Rectal smooth muscle tissue (tissue), 1 donor: ENCODE measurements at regions not wholly inside any gene's neighbourhood (a gene's known extent, or its start where the extent isn't known, plus 50 kb on each side); places are given as distances from the start of the nearest gene placed in this dataset.

Experiments
- H3K27ac ChIP-seq: one replicate; pipeline ENCODE4 v1.7.0; 2013; ENCODE audit warnings: low read depth, low read length, inconsistent platforms
- H3K27me3 ChIP-seq: one replicate; pipeline ENCODE4 v1.7.0; 2013; ENCODE audit warnings: low read length; ENCODE audit not compliant: control insufficient read depth, insufficient read depth
- H3K36me3 ChIP-seq: one replicate; pipeline ENCODE4 v1.7.0; 2013; ENCODE audit warnings: low read length; ENCODE audit not compliant: control insufficient read depth, insufficient read depth
- H3K4me1 ChIP-seq: one replicate; pipeline ENCODE4 v1.7.0; 2013; ENCODE audit warnings: low read length; ENCODE audit not compliant: control insufficient read depth, insufficient read depth
- H3K4me3 ChIP-seq: one replicate; pipeline ENCODE4 v1.7.0; 2013; ENCODE audit warnings: low read length
- H3K9ac ChIP-seq: one replicate; pipeline ENCODE4 v1.7.0; 2013; ENCODE audit warnings: low read length

DNA sequence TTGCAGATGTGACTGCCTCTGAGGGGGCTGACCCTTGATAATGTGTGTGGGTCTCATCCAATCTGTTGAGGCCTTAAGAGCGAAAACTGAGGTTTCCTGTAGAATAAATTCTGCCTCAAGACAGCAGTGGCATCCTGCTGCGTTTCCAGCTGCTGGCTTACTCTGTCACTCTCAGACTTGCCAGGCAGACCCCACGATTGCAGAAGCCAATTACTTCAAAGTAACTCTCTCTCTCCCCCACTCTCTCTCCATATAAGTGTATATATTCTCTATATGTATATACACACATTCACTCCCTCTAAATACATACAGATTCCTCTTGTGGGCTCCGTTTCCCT, 152.5 kb upstream of the ALKAL2 start:
- Histone ChIP-seq H3K27me3 (no peaks in the 10 kb centered on the region), H3K4me3 (no peak overlapping the region), H3K9ac (no peak overlapping the region), H3K27ac (no peak overlapping the region), H3K36me3 (no peaks in the 10 kb centered on the region), H3K4me1 (no peaks in the 10 kb centered on the region)

DNA sequence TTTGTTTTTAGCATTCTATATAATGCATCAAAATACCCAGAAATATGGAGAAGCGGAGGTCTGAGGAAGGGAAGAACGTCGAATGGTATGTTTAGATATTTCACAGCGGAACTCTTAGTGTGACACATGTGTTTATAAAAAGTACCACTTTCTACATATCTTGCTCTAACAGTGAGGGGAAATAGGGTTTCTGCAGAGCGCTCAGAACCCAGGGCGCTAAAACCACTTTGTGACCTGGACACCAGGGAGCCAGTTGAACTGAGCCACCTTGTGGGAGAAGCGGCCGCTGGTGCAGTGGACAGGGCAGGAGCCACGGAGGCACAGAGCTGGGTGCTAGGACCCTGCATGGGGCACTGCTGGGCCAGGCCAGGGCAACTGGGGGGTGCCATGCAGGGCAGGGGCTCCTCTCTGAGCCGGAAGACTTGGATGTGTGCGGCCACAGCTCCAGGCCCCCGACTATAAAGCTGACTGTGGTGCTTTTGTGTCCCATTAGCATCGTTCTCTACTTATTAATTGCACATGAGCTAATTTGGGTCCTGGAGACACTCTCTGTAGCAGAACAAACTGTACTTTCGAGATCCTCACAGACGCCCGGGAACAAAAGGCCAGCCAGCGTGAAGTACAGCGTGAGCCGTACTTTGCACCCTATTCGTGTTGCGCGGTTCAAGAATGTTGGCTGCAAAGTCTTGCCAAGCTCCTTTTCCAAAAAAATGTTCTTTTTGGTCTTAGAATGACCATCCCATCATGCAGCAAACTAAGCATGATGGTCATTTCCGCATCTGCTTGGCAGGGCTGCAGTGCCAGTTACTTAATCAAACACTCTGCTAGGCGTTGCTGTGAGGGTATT, 151.9 kb upstream of the ALKAL2 start:
- Histone ChIP-seq H3K27me3 (no peaks in the 10 kb centered on the region), H3K27ac (no peak overlapping the region), H3K36me3 (no peaks in the 10 kb centered on the region), H3K9ac (no peak overlapping the region), H3K4me1 (no peaks in the 10 kb centered on the region), H3K4me3 (no peak overlapping the region)

DNA sequence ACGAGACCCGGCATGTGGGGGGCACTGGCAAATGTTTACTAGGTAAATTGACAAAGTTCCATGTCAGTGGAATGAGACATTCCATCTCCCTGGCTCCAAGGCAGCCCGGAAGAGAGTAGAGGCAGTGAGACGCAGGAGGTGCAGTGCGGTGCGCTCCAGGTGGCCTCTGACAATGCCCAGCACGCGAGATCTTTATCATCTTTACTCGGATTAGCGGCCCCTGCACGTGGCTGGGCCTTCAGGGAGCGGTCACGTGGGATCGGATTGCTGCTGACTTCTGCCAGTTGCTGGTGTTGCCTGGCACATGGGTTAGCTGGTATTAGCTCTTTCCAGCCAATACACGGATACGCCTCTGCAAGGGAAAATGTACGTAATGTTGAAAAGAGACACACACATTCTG, 151.2 kb upstream of the ALKAL2 start:
- H3K27me3 ChIP-seq = no peaks in the 10 kb centered on the region
- H3K27ac ChIP-seq = no peak overlapping the region

DNA sequence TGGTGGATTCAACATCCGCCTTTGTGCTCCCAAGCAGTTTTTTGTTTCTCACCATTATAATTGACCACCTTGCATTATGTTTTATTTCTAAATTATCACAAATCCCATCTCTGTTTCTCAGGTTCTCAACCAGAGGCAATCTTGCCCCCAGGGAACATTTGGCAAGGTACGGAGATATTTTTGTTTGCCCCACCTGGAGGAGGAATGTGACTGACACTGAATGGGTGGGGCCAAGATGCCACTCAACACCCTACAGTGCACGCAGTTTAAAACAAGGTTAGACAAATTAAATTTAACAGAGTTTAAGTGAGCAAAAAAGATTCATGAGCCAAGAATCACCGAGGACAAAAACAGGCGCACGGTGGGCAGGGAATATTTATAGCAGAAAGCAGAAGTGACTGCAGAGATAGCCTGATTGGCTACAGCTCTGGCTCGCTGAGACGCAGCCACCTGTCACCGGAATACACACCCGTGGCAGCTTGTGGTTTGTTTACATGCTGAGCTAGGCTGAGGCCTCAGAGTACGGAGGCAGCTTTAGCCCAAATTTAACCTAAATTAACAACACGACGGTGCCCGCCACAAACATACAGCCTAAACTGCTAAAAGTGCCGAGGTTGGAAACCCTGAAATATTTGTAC, 150.0 kb upstream of the ALKAL2 start:
- Histone ChIP-seq H3K36me3 (no peaks in the 10 kb centered on the region), H3K27me3 (no peaks in the 10 kb centered on the region), H3K27ac (no peak overlapping the region), H3K4me3 (no peak overlapping the region), H3K9ac (no peak overlapping the region), H3K4me1 (no peaks in the 10 kb centered on the region)

More for the DNA sequence above, 151.2 kb upstream of the ALKAL2 start:
- H3K4me3 ChIP-seq = no peak overlapping the region
- no peaks in the 10 kb centered on the region for H3K36me3 ChIP-seq
- H3K4me1 ChIP-seq = no peaks in the 10 kb centered on the region
- no peak overlapping the region for H3K9ac ChIP-seq

DNA sequence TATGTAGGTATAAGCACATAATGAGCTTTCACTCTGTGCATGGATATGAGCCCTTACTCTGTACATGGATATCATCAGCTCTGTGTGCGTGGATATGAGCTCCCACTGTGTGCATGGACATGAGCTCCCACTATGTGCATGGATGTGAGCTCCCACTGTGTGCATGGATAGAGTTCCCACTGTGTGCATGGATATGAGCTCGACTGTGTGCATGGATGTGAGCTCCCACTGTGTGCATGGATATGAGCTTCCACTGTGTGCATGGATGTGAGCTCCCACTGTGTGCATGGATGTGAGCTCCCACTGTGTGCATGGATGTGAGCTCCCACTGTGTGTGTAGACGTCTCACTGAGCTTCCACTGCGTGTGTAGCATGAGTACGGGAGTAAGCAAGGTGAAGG, 149.3 kb upstream of the ALKAL2 start:
- Histone ChIP-seq H3K4me3 (no peak overlapping the region), H3K27ac (no peak overlapping the region), H3K4me1 (no peaks in the 10 kb centered on the region), H3K36me3 (no peaks in the 10 kb centered on the region), H3K27me3 (no peaks in the 10 kb centered on the region), H3K9ac (no peak overlapping the region)

DNA sequence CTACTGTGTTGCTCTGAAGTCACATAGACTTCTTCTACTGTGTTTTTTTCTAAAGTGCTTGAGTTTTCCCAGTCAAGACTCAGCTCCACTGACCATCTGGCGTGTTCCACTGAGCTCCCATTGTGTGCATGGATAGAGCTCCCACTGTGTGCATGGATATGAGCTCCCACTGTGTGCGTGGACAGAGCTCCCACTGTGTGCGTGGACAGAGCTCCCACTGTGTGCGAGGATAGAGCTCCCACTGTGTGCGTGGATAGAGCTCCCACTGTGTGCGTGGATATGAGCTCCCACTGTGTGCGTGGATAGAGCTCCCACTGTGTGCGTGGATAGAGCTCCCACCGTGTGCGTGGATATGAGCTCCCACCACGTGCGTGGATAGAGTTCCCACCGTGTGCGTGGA, 148.3 kb upstream of the ALKAL2 start:
- Histone ChIP-seq H3K4me3 (no peak overlapping the region), H3K27me3 (no peaks in the 10 kb centered on the region), H3K36me3 (no peaks in the 10 kb centered on the region), H3K27ac (no peak overlapping the region), H3K4me1 (no peaks in the 10 kb centered on the region), H3K9ac (no peak overlapping the region)

DNA sequence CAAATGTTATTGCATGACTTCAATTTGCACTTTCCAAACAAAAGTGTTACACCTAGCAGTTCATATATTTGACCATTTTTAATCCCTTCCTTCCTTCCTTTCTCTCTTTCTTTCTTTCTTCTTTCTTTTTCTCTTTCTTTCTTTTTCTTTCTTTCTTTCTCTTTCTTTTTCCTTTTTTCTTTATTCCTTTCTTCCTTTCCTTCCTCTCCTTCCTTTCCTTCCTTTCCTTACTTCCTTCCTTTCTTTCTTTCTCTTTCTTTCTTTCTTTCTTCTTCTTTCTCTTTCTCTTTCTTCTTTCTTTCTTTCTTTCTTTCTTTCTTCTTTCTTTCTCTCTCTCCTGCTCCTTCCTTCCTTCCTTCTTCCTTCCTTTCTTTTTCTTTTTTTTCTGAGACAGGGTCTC, 146.7 kb upstream of the ALKAL2 start:
- Histone ChIP-seq H3K27ac (no peak overlapping the region), H3K36me3 (no peaks in the 10 kb centered on the region), H3K4me3 (no peak overlapping the region), H3K4me1 (no peaks in the 10 kb centered on the region), H3K9ac (no peak overlapping the region), H3K27me3 (no peaks in the 10 kb centered on the region)

DNA sequence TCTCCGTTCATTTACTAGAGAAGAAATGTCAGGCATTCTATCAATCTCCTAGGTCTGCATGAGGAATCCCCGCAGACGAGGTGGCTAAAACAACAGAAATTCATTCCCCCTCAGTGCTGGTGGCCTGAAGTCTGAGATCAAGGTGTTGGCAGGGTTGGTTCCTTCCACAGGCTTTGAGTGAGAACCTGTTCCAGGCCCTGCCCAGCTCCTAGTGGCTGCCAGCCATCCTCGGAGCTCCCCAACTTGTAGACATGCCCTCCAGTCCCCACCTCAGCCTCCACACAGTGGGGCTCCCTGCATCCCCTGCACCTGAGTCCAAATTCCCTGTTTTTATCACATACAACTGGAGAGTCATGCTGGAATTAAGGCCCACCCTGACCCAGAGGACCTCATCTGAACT, 145.3 kb upstream of the ALKAL2 start:
- H3K27ac ChIP-seq = no peak overlapping the region
- H3K4me3 ChIP-seq = no peak overlapping the region
- H3K4me1 ChIP-seq = no peaks in the 10 kb centered on the region
- H3K36me3 ChIP-seq = no peaks in the 10 kb centered on the region
- H3K9ac ChIP-seq = no peak overlapping the region
- no peaks in the 10 kb centered on the region for H3K27me3 ChIP-seq

DNA sequence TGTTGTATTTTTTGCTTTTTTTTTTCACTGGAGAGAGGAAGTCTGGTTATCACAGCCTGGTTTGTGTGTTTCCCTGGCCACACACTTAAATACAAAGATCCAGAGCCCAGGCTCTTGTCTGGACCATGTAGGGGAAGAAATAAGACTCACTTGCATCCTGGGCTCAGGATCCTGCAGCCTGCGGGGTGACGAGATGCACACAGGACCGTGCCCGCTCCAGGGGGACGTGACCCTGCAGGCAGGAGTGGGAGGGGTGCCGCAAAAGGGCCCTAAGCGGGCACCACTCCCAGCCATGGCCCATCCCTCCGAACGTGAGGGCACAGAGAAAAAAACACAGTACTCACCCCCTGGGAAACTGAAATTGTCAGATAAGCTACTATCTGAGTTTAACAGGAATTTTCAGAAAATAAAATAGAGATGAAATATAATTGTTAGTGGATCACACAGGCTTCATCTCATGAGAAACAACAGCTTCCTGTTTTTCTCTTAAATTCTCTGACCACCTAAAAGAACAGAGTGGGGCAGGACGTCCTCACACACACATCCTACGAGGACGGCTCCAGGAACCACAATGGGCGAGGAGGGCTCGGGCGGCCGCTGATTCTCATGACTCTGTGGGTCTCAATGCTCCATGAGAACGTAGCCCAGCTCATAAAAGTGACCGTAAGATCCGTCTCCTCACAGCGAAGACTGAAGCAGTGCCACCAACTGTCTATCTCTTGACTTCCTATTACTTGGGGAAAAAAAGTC, 142.6 kb upstream of the ALKAL2 start:
- no peaks in the 10 kb centered on the region for H3K27me3 ChIP-seq
- H3K36me3 ChIP-seq = no peaks in the 10 kb centered on the region
- H3K4me1 ChIP-seq = no peaks in the 10 kb centered on the region
- no peak overlapping the region for H3K27ac ChIP-seq
- H3K4me3 ChIP-seq = no peak overlapping the region
- H3K9ac ChIP-seq = no peak overlapping the region

DNA sequence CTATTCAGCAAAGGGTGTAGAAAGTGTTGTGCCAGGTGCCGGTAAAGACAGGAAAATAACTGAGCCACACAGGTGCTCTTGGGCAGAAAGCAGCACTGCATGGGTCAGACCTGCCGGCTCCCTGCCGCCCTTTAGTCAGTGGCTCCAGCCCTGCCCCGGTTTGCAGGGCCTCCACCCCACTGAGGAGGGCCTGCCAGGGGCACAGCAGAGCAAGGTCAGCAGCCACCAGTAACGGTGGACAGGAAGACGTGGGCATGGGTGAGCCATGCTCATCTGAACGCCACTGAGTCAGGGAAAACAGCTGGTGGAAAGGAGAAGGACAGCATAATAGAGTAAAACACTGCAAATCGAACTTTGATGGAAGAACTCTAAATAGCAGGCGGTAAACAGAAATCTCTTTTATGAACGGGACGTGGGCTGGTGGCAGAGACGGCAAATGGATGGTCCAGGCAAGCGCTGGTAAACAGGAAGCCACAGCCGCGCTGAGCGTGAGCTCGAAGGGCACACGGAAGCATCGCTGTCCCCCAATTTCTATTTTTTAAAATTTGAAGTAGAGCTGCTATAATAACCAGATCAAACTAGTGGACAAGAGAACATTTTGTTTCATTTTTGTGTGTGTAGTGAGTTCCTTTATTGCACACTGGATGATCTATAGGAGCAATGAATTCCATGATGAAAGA, 141.8 kb upstream of the ALKAL2 start:
- H3K27ac ChIP-seq = no peak overlapping the region
- no peak overlapping the region for H3K4me3 ChIP-seq
- H3K36me3 ChIP-seq = no peaks in the 10 kb centered on the region

DNA sequence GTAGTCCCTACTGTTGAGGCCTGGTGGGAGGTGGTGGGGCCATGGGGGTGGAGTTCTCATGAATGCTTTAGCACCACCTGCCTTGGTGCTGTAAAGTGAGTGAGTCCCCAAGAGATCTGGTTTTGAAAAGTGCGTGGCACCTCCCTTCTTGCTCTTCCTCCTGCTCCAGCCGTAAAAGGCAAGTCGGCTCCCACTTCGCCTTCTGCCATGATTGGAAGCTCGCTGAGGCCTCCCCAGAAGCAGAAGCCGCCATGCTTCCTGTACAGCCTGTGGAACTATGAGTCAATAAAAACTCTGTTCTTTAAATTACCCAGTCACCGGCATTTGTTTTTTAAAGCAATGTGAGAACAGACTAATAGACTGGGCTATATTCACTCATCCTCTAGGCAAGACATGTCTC, 141.3 kb upstream of the ALKAL2 start:
- H3K4me3 ChIP-seq = no peak overlapping the region
- no peaks in the 10 kb centered on the region for H3K4me1 ChIP-seq
- no peak overlapping the region for H3K9ac ChIP-seq
- no peaks in the 10 kb centered on the region for H3K27me3 ChIP-seq
- no peak overlapping the region for H3K27ac ChIP-seq
- H3K36me3 ChIP-seq = no peaks in the 10 kb centered on the region

More for the DNA sequence above, 141.8 kb upstream of the ALKAL2 start:
- no peak overlapping the region for H3K9ac ChIP-seq
- no peaks in the 10 kb centered on the region for H3K4me1 ChIP-seq
- no peaks in the 10 kb centered on the region for H3K27me3 ChIP-seq

DNA sequence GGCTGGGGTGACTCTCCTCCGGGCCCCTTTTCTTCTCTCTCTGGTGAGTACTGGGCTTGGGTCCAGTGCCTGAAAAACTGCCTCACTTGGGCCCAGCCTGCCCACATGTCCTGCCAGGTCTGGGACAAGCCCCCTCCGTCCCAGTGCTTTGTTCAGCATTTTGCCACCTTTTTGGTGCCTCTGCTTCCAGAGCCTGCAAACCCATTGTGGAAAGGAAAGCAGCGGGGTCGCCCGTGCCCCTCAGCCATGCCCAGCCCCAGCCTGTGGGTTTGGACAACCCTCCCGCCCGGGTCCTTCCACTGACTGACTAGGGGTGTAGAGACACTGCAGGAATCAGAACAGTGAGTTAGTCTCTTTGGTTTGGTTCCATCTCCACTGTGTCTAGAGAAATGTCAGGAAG, 140.7 kb upstream of the ALKAL2 start:
- Histone ChIP-seq H3K4me1 (no peaks in the 10 kb centered on the region), H3K27me3 (no peaks in the 10 kb centered on the region), H3K4me3 (no peak overlapping the region), H3K9ac (no peak overlapping the region), H3K27ac (no peak overlapping the region), H3K36me3 (no peaks in the 10 kb centered on the region)
